ENCODE measurements at regions not wholly inside any gene's neighbourhood (a gene's known extent, or its start where the extent isn't known, plus 50 kb on each side); places are given as distances from the start of the nearest gene placed in this dataset.

- no peak for TF ChIP-seq CTCF (IDR thresholded peaks at IDR 0.05; ENCODE audit: insufficient read depth, low read depth, low read length)
- H3K4me3 ChIP-seq (ENCODE audit: low read depth, low read length): no peak overlapping the region
- DNase-seq (ENCODE audit: low read depth): peak; percentile 78
These were observed 365.7 kb upstream of the USP24 start for GRCh38 chr1:55580845-55581332.

GRCh38 chr1:55579332-55580001 is 364.3 kb upstream of the USP24 start:
- no peak overlapping the region for H3K4me3 ChIP-seq (ENCODE audit: low read depth, low read length)
- DNase-seq (ENCODE audit: low read depth): no peak
- no peak for TF ChIP-seq CTCF (IDR thresholded peaks at IDR 0.05; ENCODE audit: insufficient read depth, low read depth, low read length)

GRCh38 chr1:55578646-55579045 is 363.5 kb upstream of the USP24 start:
- H3K4me3 ChIP-seq (ENCODE audit: low read depth, low read length): no peak overlapping the region
- no peak for TF ChIP-seq CTCF (IDR thresholded peaks at IDR 0.05; ENCODE audit: insufficient read depth, low read depth, low read length)
- no peak for DNase-seq (ENCODE audit: low read depth)

- DNase-seq (ENCODE audit: low read depth): no peak
- H3K4me3 ChIP-seq (ENCODE audit: low read depth, low read length): no peak overlapping the region
- no peak for TF ChIP-seq CTCF (IDR thresholded peaks at IDR 0.05; ENCODE audit: insufficient read depth, low read depth, low read length)
These were observed 360.6 kb upstream of the USP24 start for GRCh38 chr1:55575571-55576279.

- DNase-seq (ENCODE audit: low read depth): no peak
- TF ChIP-seq CTCF (IDR thresholded peaks at IDR 0.05; ENCODE audit: insufficient read depth, low read depth, low read length): no peak
- no peak overlapping the region for H3K4me3 ChIP-seq (ENCODE audit: low read depth, low read length)
These were observed 359.6 kb upstream of the USP24 start for GRCh38 chr1:55574691-55575225.

GRCh38 chr1:55572878-55573734 is 357.9 kb upstream of the USP24 start:
- no peak for TF ChIP-seq CTCF (IDR thresholded peaks at IDR 0.05; ENCODE audit: insufficient read depth, low read depth, low read length)
- DNase-seq (ENCODE audit: low read depth): no peak

More at GRCh38 chr1:55572878-55573734, 357.9 kb upstream of the USP24 start:
- no peak overlapping the region for H3K4me3 ChIP-seq (ENCODE audit: low read depth, low read length)
